ENCODE measurements at regions not wholly inside any gene's neighbourhood (a gene's known extent, or its start where the extent isn't known, plus 50 kb on each side); places are given as distances from the start of the nearest gene placed in this dataset.

DNA sequence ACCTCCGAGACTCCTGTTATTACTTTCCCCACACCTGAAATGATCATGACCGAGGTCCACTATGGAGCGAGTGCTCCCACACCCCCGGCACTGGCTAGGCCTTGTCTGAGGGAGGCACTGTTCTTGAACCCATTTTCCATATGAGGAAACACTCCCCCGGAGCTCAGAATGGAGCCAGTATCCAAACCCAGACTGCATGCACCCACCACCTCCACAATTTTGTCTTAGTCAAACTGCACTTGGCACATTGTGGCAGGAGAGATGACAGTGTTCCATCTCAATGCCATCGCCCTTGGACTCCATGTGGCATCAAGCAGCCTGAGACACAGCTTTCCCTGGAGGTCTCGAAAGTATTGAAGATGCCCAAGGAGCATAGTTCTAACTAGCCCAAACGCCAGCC, 154.1 kb downstream of the NUP210 start:
- FAIRE-seq (no peak), DNase-seq (ENCODE audit: low spot score) (no peak)

DNA sequence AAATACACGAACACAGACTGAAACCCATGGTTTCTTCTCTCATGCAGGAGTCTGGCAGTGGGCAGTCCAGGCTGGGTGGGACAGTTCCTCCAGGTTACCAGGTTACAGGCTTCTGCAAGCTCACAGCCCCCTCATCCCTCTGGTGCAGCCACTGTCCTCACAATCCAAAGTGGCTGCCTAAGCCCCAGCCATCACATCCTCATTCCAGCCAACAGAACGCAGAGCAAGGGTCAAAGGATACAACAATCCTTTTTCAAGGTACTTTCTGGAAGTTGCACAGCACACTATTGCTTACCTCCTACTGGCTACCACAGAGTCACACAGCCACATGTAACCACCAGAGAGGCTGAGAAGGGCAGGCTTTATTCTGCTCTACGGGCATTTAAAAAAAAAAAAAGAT, 154.6 kb downstream of the NUP210 start:
- no peak for FAIRE-seq
- no peak for DNase-seq (ENCODE audit: low spot score)

DNA sequence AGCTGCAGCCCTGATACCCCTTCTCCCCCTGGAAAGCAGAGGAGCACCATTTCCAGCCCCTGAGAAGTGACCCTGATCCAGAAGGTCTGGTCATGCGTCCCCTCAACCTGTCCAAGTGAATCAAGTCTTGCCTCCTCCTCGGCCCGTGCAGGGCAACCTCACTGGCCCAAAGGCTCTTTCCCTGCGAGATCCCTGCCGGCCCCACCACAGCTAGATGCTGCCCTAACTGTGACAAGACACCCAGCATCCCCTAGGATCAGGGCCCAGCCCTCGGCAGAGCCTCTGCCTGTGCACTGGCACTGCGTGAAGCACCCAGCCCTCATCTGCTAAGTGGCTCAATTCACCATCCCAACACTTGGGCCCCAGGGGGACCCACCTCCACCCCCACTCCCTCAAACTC, 155.1 kb downstream of the NUP210 start:
- no peak for FAIRE-seq
- DNase-seq (ENCODE audit: low spot score), result no peak

GRCh38 chr3:13264468-13264795, 155.7 kb downstream of the NUP210 start:
- DNase-seq (ENCODE audit: low spot score), result no peak
- FAIRE-seq, result no peak

DNA sequence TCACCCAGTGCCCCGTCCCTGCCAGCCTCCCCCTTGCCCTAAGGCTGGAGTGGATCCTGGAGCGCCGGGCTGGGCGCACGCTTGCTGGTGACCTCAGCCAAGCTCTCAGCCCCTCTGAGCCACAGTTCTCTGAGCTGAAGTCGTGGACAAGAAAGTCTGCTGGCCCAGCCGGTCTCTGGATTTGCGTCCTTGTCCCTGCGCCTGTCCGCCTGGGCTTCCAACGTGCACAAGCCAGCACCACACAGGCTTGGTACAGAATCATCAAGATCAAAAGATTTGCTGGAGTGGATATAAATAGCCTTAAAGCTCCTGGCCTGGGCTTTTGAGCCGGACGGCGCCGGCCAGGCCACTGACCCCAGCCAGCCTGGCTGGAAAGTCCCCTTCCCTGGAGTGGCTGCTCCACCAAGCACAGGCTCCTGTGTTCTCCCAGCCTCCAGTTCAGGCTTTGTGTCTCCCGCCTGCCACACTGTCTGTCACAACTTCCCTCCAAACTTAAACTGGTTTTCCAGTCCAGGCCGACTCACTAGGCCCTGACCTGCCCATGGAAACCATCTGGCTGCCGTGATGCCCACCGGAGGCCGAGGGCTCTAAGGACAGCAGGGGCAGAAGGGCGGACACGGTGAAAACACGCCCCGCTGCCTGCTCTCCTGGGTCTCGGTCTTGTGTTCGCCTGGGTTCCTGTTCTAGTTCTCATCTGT, 156.2 kb downstream of the NUP210 start:
- FAIRE-seq, result no peak

GRCh38 chr3:13262493-13263211, 157.5 kb downstream of the NUP210 start:
- FAIRE-seq (no peak), DNase-seq (ENCODE audit: low spot score) (peak; percentile 19)

More for the DNA sequence above, 156.2 kb downstream of the NUP210 start:
- no peak for DNase-seq (ENCODE audit: low spot score)

GRCh38 chr3:13261892-13262291, 158.2 kb downstream of the NUP210 start:
- DNase-seq (ENCODE audit: low spot score) (no peak), FAIRE-seq (no peak)

- FAIRE-seq (no peak), DNase-seq (ENCODE audit: low spot score) (no peak)
These were observed 158.9 kb downstream of the NUP210 start for GRCh38 chr3:13261104-13261830.

GRCh38 chr3:13260259-13261103, 159.6 kb downstream of the NUP210 start:
- no peak for FAIRE-seq
- no peak for DNase-seq (ENCODE audit: low spot score)

- FAIRE-seq (no peak), DNase-seq (ENCODE audit: low spot score) (no peak)
These were observed 160.3 kb downstream of the NUP210 start for GRCh38 chr3:13259831-13260230.

GRCh38 chr3:13258986-13259514, 161.1 kb downstream of the NUP210 start:
- no peak for DNase-seq (ENCODE audit: low spot score)
- FAIRE-seq, result no peak

DNA sequence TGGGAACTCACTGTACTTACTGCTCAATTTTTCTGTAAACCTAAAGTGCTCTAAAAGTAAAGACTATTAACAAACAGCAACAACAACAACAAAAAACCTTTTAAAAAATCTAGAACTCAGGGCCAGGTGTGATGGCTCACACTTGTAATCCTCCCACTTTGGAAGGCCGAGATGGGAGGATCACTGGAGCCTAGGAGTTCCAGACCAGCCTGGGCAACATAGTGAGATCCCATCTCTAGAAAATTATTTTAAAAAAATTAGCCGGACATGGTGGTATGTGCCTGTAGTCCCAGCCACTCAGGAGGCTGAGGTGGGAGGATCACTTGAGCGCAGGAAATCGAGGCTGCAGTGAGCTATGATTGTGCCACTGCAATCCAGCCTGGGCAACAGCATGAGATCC, 161.8 kb downstream of the NUP210 start:
- FAIRE-seq, result no peak

DNA sequence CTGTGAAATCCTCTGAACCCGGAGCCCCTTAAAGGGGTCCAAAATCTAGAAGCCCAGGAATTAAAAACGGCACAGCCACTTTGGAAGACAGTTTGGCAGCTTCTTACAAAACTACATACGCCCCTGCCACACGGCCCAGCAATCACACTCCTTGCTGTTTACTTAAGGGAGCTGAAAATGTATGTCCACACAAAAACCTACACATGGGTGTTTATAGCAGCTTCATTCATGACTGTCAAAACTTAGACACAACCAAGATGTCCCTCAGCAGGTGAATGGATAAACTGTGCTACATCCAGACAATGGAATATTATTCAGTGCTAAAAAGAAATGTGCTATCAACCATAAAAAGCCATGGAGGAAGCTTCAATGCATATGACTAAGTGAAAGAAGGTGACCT, 162.5 kb downstream of the NUP210 start:
- no peak for FAIRE-seq
- DNase-seq (ENCODE audit: low spot score), result no peak

More for the DNA sequence above, 161.8 kb downstream of the NUP210 start:
- no peak for DNase-seq (ENCODE audit: low spot score)

DNA sequence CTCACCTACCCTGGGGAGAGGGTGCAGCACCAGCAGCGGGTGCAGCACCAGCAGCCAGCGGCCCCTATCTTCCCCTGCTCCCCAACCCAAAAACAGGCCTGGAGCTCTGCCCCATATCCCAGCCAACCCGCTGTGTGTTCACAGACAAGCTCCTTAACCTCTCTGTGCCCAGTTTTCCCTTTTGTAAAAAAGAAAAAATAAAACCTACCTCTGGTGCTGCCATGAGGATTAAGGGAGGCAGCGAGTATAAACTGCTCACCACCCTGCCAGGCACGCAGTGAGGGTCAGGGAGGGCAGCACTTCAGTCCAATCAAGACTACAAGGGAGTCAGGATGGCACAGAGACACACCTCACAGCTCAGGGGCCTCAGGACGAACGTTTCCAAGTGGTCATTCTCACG, 163.3 kb downstream of the NUP210 start:
- FAIRE-seq (peak; percentile 37), DNase-seq (ENCODE audit: low spot score) (no peak)

- FAIRE-seq, result no peak
- no peak for DNase-seq (ENCODE audit: low spot score)
These were observed 165.8 kb downstream of the NUP210 start for GRCh38 chr3:13254028-13254951.

DNA sequence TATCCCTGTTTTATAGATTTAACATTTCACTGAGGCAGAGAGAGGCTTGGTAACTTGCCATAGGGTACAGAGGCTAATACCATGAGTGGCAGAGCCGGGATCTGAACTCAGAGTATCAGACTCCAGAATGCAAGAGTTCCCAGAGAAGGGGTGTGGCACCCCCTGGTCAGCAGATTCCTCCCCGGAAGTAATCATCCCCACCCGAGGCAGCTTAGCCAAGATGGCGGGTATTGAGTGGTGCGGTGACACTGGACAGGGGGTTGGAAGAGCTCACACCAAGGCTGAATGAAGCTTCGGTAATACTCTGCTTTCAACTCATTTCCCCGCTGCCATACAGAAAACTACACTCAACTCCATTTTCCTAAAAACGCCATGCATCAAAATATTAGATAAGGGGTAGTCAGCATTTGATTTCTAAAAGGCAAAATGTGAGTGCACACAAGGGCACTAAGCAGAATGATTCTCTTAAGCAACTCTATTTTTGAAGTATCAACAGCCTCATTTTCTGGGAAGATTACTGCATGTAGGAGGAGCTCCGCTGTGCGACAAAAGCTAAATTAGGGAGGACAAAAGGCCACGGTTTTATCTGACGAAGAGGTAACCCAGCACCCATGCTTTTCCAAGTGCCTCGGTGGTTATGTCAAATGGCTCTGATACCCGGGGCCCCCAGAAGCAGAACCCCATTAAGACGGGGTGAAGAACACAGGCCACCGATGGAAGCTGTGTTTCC, 166.7 kb downstream of the NUP210 start:
- FAIRE-seq, result no peak
- no peak for DNase-seq (ENCODE audit: low spot score)

GRCh38 chr3:13252207-13252606, 167.9 kb downstream of the NUP210 start:
- DNase-seq (ENCODE audit: low spot score) (no peak), FAIRE-seq (no peak)

DNA sequence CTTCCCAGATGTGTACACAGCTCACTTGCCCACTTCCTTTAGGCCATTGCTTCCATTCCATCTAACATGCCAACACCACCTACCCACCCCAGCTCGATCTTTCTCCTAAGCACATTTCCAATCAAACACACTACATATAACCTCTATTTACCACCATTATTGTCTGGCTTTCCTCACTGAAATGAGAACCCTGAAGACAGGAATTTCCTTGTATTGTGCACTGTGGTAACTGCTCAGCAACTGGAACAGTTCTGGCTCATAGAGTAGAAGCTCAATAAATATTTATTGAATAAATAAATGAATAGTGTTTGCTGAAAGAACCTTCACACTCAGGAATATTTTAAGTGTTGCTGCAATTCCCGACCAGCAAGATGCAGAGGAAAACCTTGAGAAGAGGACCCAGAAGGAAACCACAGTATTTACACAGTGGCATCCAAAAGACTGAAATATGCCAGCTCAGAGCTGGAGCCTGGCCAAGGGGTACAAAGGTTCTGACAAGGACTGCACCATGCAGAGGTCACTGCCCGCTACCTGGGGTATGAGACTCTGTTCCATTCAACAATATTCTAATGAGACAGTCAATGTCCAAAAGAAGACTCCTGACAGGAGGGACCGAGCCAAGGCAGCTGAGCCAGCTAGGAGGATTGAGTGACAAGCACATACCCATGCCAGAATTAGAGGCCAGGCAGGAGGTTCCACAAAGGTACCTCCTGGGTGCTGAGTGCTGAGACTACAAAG, 168.8 kb downstream of the NUP210 start:
- no peak for DNase-seq (ENCODE audit: low spot score)
- FAIRE-seq, result no peak

All from urothelium cell line (cell line).